ENCODE measurements at regions not wholly inside any gene's neighbourhood (a gene's known extent, or its start where the extent isn't known, plus 50 kb on each side); places are given as distances from the start of the nearest gene placed in this dataset.

DNA sequence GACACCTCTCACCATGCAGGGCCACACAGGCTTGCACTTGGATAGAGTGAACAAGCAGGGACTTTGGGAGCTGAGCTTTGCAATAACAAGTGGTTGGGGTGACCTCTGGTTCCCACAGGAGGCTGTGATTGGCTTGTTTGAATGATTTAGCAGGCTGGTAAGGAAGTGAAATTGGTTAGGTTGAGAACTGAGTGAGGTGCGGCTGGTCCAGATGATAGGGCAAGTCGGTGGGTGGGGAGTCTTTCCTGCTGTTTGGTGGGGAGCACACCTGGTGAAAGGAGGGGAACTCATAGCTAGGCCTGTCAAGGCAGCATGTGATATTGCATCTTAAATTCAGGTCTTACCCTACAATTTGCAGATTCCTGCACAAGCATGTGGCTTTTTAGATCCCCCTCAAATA lies 794.6 kb upstream of the ZNF608 start:
- no peak for DNase-seq

DNA sequence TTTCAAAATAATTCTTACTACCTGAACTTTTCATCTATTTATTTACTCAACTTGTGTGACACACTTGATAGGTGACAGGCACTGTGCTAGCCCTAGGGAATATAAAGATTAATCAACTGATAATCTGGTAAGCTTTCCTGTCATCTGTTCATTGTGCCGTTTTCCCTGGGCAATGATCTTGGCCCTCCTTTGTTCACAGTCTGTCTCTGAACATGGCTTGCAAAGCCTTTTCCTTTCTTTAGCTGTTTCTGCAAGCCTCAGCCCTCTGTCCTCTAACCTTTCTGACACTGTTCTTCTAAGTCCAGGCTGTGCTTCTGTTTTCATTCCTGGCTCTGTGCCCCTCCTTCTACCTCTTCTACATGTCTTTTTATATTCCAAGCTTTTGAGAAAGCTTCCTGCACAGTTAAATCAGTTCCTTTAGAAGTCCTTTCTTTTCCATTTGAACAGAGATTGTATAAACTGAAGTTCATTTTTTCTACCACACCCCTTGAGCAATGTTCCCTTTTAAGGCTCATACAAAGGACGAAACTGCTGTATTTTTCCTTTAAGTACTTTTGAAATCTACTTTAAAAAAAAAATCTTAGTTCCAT lies 803.0 kb upstream of the ZNF608 start:
- no peak for DNase-seq

DNA sequence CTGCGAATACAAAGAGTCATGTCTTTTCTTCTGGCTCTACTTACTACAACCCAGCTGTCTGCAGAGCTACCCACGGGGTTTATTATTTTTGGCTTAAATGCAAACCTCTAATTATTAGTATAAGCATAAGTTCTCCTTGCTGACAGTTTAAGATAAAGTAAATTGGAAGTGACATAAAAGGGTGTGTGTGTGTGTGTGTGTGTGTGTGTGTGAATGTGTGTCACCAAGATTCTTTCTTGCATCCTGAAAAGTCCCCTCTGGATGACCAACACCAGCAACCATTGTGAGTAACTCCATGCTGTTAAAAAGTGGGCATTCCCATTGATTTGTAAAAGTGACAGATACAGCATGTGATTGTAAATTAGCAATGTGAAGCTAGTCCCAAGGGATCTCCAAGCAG lies 803.8 kb upstream of the ZNF608 start:
- DNase-seq, result no peak

DNA sequence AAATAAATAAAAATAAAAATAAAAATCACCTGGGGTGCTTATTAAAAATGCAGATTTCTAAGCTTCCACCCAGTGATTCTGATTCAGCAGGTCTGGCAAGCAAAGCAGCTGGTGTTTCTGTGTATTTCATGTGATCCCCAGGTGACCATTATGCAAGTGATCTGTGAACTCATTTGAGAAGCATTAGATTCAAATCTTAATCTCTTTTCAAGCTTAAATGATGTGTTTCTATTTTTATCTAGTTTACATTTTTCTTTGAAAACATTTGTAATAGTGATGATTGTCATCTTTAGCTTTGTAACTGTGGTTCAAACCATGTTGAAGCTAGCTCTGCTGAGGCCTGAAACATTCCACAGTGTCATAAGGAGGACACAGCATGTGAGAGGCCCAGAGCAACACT lies 804.8 kb upstream of the ZNF608 start:
- DNase-seq, result no peak

DNA sequence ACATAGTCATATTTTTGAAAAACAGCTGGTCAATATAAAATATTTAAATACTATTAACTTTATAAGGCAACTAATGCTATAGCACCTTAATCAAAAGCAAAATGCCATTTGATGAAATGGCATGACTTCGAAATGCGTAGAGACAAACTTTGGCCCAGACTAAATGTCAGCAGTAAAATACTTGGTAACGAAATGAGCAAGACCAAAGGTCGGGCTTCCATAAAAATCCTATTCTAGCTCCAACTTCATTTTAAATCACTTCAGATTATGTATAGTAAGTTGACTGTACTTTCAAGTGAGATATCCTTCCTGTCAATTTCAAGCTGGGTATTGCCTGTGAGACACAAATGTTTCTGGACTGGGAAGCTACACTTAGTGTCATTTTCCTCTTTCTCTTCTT lies 805.4 kb upstream of the ZNF608 start:
- DNase-seq, result no peak

DNA sequence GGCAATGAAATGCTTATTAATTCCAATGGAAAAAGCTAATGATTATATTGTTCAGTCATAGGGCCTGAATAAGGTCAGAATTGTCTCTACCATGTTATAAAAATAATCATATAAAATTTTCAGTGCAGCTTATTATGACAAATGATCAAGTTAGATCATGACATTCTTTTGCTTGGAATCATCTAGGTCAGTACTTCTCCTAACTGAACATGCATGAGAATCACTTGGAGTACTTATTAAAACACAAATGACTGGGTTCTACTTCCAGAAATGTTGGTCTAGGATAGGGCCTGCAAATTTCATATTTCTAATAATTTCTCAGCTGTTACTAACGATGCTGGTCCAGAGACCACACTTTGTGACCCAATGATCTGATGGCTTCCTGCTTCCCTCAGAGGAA lies 806.0 kb upstream of the ZNF608 start:
- DNase-seq, result no peak

DNA sequence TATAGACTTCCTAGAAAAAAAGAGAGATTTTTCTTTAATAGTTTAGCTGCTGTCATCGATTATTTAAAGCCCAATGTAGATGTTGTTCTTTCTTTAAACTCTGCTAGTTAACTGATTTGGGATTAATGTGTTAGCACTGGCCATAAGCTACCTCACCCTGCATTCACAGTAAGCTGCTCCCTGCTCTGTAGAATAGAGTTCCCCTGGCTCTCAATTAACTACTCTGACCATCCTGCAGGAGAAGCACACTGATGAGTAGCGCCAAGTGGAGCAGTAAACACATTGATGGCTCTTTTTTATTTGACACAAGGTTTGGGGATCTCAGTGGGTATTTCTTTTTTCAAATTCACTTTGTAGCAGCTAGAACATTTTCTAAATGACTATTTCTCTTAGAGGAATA lies 807.9 kb upstream of the ZNF608 start:
- DNase-seq, result no peak

DNA sequence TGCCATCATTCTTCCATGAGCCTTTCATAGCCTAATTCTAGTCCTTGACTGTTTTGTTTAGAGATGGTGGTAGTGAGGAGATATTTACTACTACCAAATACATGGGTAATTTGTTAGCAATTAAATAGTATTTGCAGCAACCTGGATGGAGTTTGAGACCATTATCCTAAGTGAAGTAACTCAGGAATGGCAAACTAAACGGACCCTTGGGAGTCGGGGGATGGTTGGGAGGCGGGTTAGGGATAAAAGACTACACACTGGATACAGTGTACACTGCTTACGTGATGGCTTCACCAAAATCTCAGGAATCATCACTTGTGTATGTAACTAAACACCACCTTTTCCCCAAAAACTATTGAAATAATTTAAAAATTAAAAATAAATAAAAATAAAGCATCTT lies 809.2 kb upstream of the ZNF608 start:
- no peak for DNase-seq

DNA sequence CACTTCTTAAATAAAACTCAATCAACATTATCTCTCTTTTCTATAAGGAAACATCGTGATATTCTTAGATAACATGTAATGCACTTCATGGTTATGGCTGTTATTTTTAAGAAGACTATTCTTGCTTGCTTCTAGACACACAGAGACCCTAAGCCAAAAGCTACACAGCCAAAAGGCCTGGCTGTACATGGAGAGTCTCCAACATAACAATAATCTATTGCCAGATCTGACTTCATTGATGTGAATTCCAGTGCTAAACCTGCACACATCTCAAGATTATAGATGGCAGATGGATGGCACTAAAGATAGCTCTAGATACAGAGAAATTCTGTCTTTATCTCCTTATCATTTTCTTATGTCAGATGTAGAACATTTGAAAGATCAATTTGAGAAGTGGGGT lies 811.6 kb upstream of the ZNF608 start:
- no peak for DNase-seq

DNA sequence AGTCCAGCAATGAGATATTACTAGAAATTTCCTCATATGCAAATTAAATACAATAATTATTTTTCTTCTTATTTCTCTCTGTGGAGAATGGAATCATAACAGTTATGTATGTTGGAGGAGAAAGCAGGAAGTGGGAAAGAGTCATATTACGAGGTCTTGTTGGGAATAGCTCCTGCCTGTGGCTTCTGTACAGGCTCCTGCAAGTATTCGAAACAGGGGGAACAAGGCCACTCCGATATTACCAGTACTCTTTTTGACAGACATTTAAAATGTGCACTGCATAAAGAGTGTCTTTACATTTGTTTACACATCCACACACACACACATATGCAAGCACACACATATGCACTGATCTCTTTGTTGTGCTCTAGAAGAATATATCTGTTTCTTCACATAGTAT lies 812.0 kb upstream of the ZNF608 start:
- DNase-seq, result no peak

DNA sequence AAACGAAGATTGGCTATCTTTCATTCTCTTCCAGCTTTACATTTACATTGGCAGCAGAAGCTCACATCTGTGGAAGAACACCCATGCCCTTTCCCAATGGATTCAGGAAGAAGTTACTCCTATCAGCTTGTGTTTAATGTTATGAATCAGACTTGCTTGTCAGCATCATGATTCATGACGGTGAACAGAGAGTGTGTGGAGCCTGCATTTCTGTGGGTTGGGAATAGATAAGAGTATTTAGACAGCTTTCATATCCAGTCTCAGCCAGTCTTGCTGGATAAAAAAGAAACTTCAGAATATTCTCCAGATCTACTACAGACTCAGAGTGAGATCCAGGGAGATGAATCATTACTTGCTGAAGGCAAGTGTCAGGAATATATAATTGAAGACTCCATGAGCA lies 812.9 kb upstream of the ZNF608 start:
- no peak for DNase-seq

DNA sequence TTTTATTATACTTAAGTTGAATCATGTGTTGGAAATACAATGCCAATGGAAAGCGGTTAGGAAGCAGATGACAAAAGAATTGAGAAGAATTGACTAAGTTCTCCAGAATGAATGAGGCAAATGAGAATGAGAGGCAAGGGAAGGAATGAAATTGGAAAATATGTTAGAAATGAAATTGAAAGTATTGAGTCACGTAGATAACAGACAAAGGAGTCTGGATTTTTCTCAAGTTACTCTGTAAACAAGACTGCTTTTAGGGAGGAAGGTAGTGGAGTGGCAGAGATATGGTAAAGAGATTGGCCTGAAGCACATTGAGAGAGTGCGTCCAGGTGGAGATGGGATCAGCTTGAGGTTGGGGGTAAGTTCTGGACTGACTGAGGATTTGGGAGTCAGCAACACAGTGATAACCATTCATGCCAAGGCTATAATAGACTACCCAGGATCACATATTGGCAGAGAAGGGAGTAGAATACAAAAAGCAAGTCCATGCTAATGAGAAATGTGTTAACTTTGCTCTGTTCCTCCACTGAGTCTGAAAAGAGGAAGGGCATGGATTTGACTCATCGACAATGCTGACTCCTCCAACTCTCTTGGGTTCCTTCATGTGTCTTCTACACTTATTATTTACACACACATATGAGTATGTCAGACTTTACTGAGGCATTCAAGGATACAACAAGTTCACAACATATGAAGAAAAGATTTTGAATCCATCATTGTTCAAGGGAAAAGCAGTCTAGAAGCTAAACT lies 814.2 kb upstream of the ZNF608 start:
- DNase-seq, result no peak

DNA sequence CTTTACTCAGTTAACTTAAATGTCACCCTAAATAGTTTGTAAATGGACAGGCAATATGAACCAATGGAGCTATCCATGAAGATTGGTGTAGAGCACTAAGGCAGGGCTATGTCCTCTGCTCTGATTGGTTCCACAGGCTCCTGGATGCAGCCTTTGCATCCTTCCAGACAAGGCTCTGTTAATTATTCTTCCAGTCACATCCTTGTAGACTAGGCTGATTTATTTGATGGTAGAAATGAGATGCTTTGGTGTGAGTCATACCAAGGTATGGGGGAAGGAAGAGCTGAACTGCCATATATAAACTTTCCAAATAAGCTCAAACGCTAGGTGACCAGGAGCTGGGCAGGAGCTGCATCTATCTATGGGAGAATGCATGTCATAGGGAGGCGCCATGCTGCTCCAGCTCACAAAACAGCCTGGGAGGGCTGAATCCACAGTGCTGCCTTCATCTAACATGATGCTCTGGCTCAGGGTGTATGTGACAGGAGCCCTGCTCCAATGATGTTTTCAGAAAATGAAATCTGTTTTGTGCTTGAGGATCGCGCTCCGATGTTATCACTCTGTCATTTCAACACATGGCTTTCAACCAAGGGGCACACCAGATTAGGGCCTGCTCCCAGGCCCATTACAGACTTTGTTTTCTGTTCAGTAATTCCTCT lies 818.0 kb upstream of the ZNF608 start:
- no peak for DNase-seq

DNA sequence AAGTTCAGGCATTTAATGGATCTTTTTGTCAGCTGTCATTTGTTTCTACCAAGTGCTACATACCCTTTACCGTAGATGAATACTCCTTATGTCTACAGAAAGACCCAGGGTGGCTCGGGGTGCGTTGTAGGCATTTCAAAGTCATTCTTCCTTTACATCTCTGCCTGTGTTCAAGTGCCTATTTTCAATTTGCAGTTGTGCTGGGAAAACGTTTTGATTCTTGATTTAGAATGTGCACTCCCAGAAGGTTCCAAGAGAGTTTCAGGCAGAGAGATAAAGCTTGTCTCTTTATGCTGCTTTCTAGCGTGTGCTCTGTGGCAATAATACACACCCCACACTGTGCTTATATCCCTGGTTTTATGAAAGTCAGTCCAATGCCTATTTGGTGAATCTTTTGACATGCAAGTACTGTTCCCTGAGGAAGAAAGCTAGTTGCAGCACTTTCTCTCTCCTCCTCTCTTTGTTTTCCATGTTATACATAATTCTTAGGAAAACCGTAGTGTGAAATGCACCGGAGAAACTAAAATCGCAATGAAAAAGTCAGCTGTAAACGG lies 828.1 kb upstream of the ZNF608 start:
- no peak for DNase-seq

DNA sequence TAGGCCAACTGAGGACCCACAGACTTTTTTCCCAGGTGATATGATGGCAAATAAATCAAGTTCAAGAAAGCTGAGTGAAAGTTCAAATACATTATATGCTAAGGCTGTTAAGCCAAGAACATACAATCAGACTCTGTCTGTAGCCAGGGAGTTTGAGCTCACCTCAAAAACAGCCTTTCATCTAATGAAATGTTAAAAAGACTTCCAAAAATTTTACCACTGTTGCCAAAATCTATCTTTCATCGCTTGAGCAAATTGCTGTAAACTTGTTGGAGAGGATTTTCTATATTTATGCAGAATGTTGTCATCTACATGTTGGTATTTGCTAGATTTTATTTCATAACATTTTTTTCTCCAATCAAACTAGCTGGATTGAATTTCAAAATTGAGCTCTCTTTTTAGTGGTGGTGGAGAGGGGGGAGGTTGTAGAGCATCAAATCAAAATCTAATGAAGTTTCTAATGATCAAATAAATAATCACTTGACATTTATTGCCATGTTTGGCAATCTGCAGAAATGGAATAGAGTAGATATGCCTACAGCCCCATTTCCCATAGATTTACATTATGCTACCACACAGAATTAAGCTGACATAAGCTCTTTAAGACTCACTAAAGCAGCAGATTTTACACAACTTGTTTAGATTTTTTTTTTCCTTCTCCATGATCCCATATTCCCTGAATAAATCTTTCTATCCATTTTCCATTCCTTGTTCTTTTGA lies 828.9 kb upstream of the ZNF608 start:
- no peak for DNase-seq

DNA sequence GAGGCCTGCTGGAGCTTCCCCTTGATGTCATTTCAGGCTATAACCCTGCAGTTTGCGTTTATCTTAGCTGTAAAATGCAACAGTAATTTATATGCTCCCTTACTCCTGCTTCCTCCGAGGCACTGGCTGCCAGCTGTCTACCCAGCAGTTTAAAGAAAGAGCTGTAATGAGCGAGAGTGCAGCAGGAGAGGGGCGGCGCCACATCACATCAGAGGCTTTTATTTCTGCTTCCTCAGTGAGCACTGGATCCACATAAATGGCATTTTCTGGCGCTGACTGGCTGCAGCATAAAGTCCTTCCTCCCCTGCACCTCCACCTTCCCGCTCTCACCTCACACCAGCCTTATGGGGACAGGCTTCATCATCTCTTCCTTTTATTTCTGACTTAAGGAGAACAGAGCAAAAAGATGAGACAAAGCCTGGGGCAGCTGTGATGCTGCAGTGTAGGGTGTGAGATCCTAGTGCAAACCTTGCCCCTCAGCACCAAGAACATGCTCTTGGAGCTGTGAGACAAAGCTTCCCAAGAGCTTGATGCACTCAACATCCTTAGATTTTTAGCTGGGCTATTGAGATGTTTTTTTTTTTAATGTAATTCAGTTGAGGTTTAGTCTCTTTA lies 829.6 kb upstream of the ZNF608 start:
- peak; percentile 80 for DNase-seq

DNA sequence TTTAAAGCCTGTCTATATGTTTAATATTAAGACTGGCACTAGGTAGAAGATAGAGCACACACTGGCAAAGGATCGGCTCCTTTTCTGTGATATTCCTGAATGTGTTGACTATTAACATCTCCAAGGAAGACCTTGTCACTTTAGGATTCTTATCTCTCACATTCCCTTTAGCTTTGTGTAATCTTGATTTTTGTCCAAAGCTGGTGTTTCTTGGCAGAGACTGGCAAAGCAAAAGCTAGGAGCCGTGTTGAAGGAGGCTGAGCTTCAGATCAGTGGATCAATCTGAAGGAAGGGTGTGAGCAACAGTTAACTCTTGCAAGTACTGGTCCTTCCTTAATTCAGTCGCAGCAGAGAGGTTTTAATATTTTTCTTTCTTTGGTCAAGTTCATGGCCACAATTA lies 830.4 kb upstream of the ZNF608 start:
- DNase-seq, result no peak

DNA sequence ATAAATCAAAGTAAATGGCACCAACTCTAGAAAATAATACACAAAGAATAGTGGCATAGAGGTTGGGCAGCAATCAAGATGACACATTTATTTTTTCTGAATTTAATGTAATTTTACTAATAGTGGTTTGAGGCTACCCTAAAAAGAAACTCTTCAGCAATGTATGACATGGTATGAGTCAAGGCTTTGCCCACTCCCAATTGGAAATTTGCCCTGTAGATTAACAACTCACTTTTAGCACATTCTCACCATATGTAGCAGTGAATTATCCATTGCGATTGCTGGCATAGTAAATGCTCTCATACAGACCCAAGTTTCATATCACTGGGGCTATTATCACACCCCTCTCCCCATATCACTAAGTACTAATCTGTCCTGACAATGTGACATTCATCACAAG lies 832.1 kb upstream of the ZNF608 start:
- DNase-seq, result no peak

DNA sequence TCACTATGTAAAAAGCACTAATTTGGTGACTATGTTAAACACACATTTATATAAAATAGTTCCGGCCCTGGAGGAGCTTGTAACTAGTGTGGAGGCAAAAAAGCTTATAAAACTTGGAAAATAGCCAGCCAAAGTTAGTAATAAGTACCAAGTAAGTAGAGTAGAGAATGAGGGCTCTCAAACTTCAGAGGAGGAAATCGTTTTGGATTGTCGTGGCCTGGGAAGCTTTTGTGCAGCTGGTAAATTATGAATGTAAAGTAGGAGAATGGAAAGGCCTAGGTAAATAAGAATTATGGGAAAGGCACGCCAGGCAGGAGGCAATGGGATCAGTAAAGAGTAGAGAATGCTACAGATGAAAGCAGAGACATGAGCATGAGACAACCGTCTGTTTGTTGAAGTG lies 832.7 kb upstream of the ZNF608 start:
- peak; percentile 55 for DNase-seq

DNA sequence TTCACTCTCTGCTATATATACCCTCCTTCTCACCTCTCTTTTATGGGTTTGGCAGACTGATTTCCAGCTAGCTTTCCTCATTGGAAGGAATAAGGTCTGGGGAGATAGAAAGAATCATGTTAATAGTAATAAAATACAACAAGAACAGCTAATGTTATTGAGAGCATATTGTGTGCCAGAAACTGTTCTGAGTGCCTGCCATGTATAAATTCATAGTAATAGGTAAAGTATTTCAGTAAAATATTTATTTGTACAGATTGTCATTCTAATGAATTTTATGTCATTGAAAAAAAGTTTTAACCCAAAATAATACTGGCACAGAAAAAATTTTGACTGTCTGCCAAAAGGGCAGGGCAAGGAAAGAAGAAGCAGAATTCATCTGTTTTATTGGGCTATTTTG lies 834.9 kb upstream of the ZNF608 start:
- no peak for DNase-seq

DNA sequence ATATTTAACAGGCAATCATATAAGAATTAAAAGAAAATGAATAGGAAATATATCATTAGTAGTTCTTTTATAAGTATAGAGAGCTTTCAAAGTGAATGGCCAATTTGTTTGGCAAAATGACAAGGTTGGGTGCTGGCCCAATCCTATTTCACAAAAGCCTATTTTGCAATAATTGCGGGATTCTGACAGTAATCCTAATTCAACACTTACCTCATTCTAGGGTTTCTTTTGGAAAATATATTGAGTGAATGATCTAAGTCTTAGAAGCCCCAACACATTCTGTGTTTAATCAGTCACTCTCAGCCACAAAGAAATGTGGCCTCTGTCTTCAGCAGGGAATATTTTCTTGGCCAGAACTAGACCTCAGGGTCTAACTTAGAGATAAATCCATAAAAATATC lies 835.9 kb upstream of the ZNF608 start:
- DNase-seq, result no peak

DNA sequence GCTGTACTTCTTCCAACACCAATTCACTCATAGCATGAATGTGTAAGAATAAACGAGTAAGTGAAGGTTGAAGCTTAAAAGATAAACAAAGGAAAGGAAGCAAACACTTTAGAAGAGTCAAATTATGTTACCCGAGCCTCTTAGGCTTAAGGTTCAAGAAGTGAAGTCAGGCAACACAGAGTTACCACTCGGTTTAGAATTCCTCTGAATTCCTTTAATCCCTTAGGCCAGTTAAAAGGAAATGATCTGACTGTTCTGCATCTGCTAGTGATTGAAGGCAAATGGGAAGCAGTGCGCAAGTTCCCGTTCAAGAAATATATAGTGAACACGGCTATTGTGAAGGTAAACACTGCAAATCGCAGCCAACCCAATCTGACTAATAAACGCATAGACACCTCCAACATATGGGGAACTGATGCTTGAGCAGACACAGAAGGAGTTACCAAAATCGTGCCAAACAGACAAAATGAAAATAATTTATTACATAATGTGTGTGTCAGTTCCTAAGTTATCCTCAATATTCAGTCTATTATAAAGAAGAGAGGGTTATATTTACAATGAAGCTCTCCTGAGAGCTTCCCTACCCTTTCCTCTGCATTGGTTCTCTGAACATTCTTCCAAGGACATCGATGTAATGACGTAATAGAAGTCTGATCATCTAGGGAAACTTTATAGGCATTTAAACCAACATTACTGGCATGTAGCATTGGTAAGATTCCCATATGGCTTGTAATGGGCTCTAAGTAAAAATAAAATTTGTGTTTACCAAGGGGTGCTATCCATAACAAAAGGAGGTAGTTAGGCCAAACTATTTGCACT lies 837.1 kb upstream of the ZNF608 start:
- DNase-seq, result no peak
